Neural cell (in vitro differentiated cells): ENCODE measurements at regions not wholly inside any gene's neighbourhood (a gene's known extent, or its start where the extent isn't known, plus 50 kb on each side); places are given as distances from the start of the nearest gene placed in this dataset.

Experiments
- H2AFZ ChIP-seq: fragments of 200-600, 300-800 bp; sonication (generic), shearing (Covaris generic); 2 replicates; pipeline ENCODE4 v1.6.0; 2014; ENCODE audit warnings: low read depth, mild to moderate bottlenecking, antibody characterized with exemption, low read length, moderate library complexity
- H3F3A ChIP-seq: fragments of 200-600 bp; shearing (Covaris generic); 2 replicates; pipeline ENCODE4 v1.6.1; 2016; ENCODE audit warnings: mild to moderate bottlenecking, moderate library complexity, mixed read lengths, antibody characterized with exemption, low read length; ENCODE audit not compliant: insufficient read depth, poor library complexity, severe bottlenecking
- H3K27ac ChIP-seq: fragments of 200-600, 300-800 bp; sonication (generic), shearing (Covaris generic); 2 replicates; pipeline ENCODE4 v1.5.1; 2014; ENCODE audit warnings: mild to moderate bottlenecking, low read length, moderate library complexity
- H3K27me3 ChIP-seq: fragments of 300-800, 200-600 bp; sonication (generic), shearing (Covaris generic); 2 replicates; pipeline ENCODE4 v1.6.0; 2014; ENCODE audit warnings: mild to moderate bottlenecking, low read depth, low read length, moderate library complexity; ENCODE audit not compliant: insufficient read depth
- H3K36me3 ChIP-seq: fragments of 300-800, 200-600 bp; sonication (generic), shearing (Covaris generic); 2 replicates; pipeline ENCODE4 v1.5.1; 2014; ENCODE audit warnings: mild to moderate bottlenecking, antibody characterized with exemption, low read length, moderate library complexity; ENCODE audit not compliant: insufficient read depth
- H3K4me2 ChIP-seq: fragments of 300-800, 200-600 bp; sonication (generic), shearing (Covaris generic); 2 replicates; pipeline ENCODE4 v1.6.0; 2014; ENCODE audit warnings: mild to moderate bottlenecking, low read length
- H3K4me3 ChIP-seq: fragments of 300-800, 200-600 bp; sonication (generic), shearing (Covaris generic); 2 replicates; pipeline ENCODE4 v1.5.1; 2014; ENCODE audit warnings: mild to moderate bottlenecking, low read length, moderate library complexity
- H3K79me2 ChIP-seq: fragments of 200-600 bp; shearing (Covaris generic); replicated peaks from 2 replicates; pipeline ENCODE4 v1.6.0; 2014; ENCODE audit warnings: mild to moderate bottlenecking, low read length, moderate library complexity; ENCODE audit not compliant: insufficient read depth
- H3K9ac ChIP-seq: fragments of 300-800, 200-600 bp; sonication (generic), shearing (Covaris generic); 2 replicates; pipeline ENCODE4 v1.6.1; 2016; ENCODE audit warnings: mild to moderate bottlenecking, low read length, mixed read lengths
- H3K9me2 ChIP-seq: fragments of 200-600 bp; shearing (Covaris generic); 2 replicates; pipeline ENCODE4 v1.6.1; 2016; ENCODE audit warnings: mild to moderate bottlenecking, low read length, mixed read lengths; ENCODE audit not compliant: insufficient read depth
- H3K9me3 ChIP-seq: fragments of 200-600, 300-800 bp; sonication (generic), shearing (Covaris generic); 2 replicates; pipeline ENCODE4 v1.6.1; 2016; ENCODE audit warnings: mild to moderate bottlenecking, mixed run types, low read length, moderate library complexity, mixed read lengths
- H4K20me1 ChIP-seq: fragments of 200-600 bp; shearing (Covaris generic); 2 replicates; pipeline ENCODE4 v1.6.1; 2016; ENCODE audit warnings: mild to moderate bottlenecking, mixed run types; ENCODE audit not compliant: insufficient read depth
- CTCF ChIP-seq: fragments of 450-650 bp; IDR thresholded peaks from 2 replicates; pipeline ENCODE4 v1.5.1; 2014; ENCODE audit warnings: antibody characterized with exemption, mild to moderate bottlenecking, moderate library complexity; ENCODE audit not compliant: poor library complexity, severe bottlenecking
- EP300 ChIP-seq: fragments of 450-650 bp; conservative IDR thresholded peaks from 2 replicates; pipeline ENCODE4 v1.6.1; 2014; ENCODE audit warnings: antibody characterized with exemption, mild to moderate bottlenecking, moderate library complexity; ENCODE audit not compliant: poor library complexity, severe bottlenecking
- EZH2 ChIP-seq: fragments of 200-600, 300-800 bp; shearing (Covaris generic), sonication (generic); IDR thresholded peaks from 2 replicates; pipeline ENCODE4 v1.6.1; 2014; ENCODE audit warnings: antibody characterized with exemption, low read length, borderline replicate concordance, mild to moderate bottlenecking; ENCODE audit not compliant: insufficient read depth, poor library complexity, severe bottlenecking
- MXI1 ChIP-seq: fragments of 450-650 bp; conservative IDR thresholded peaks from 2 replicates; pipeline ENCODE4 v1.6.1; 2014; ENCODE audit warnings: antibody characterized with exemption, mild to moderate bottlenecking; ENCODE audit not compliant: poor library complexity, severe bottlenecking
- POLR2AphosphoS5 ChIP-seq: IDR thresholded peaks from 2 replicates; pipeline ENCODE4 v1.6.1; 2012
- RAD21 ChIP-seq: fragments of 450-650 bp; conservative IDR thresholded peaks from 2 replicates; pipeline ENCODE4 v1.6.1; 2014; ENCODE audit warnings: antibody characterized with exemption, mild to moderate bottlenecking, moderate library complexity
- SMC3 ChIP-seq: fragments of 450-650 bp; conservative IDR thresholded peaks from 2 replicates; pipeline ENCODE4 v1.6.1; 2014; ENCODE audit warnings: antibody characterized with exemption, mild to moderate bottlenecking, moderate library complexity; ENCODE audit not compliant: poor library complexity
- TAF1 ChIP-seq: IDR thresholded peaks from 2 replicates; pipeline ENCODE4 v1.6.1; 2012; ENCODE audit warnings: low read depth
- TF ChIP-seq, protein P1 (sequence below): IDR thresholded peaks from 2 replicates; pipeline ENCODE4 v1.6.1; 2012; ENCODE audit warnings: borderline replicate concordance

- H4K20me1 ChIP-seq, result no peaks in the 10 kb centered on the region
- H3K27me3 ChIP-seq, result no peaks in the 10 kb centered on the region
- TF ChIP-seq SMC3, result no peak
- no peak for TF ChIP-seq POLR2AphosphoS5
- TF ChIP-seq EZH2, result no peak
- no peak for TF ChIP-seq RAD21
- no peak for TF ChIP-seq TAF1
- no peak for TF ChIP-seq CTCF
- TF ChIP-seq EP300, result no peak
- TF ChIP-seq, protein P1, sequence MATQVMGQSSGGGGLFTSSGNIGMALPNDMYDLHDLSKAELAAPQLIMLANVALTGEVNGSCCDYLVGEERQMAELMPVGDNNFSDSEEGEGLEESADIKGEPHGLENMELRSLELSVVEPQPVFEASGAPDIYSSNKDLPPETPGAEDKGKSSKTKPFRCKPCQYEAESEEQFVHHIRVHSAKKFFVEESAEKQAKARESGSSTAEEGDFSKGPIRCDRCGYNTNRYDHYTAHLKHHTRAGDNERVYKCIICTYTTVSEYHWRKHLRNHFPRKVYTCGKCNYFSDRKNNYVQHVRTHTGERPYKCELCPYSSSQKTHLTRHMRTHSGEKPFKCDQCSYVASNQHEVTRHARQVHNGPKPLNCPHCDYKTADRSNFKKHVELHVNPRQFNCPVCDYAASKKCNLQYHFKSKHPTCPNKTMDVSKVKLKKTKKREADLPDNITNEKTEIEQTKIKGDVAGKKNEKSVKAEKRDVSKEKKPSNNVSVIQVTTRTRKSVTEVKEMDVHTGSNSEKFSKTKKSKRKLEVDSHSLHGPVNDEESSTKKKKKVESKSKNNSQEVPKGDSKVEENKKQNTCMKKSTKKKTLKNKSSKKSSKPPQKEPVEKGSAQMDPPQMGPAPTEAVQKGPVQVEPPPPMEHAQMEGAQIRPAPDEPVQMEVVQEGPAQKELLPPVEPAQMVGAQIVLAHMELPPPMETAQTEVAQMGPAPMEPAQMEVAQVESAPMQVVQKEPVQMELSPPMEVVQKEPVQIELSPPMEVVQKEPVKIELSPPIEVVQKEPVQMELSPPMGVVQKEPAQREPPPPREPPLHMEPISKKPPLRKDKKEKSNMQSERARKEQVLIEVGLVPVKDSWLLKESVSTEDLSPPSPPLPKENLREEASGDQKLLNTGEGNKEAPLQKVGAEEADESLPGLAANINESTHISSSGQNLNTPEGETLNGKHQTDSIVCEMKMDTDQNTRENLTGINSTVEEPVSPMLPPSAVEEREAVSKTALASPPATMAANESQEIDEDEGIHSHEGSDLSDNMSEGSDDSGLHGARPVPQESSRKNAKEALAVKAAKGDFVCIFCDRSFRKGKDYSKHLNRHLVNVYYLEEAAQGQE, result no peak
- TF ChIP-seq MXI1, result no peak
- H3K27ac ChIP-seq, result no peak overlapping the region
- H2AFZ ChIP-seq, result no peak overlapping the region
- H3K9ac ChIP-seq, result no peak overlapping the region
- no peaks in the 10 kb centered on the region for H3K9me2 ChIP-seq
- no peaks in the 10 kb centered on the region for H3K36me3 ChIP-seq
- no peaks in the 10 kb centered on the region for H3K79me2 ChIP-seq
- no peaks in the 10 kb centered on the region for H3K9me3 ChIP-seq
- H3F3A ChIP-seq, result no peaks in the 10 kb centered on the region
- H3K4me3 ChIP-seq, result no peak overlapping the region
- H3K4me2 ChIP-seq, result no peak overlapping the region
These were observed 76.0 kb upstream of the C1orf174 start for GRCh38 chr1:3975903-3976630.

- Histone ChIP-seq H3K9me3 (no peaks in the 10 kb centered on the region), H3K4me2 (no peak overlapping the region), H3K36me3 (no peaks in the 10 kb centered on the region), H3F3A (no peaks in the 10 kb centered on the region), H3K79me2 (no peaks in the 10 kb centered on the region), H4K20me1 (no peaks in the 10 kb centered on the region), H3K9ac (no peak overlapping the region), H2AFZ (no peak overlapping the region), H3K27me3 (no peaks in the 10 kb centered on the region), H3K27ac (no peak overlapping the region), H3K4me3 (no peak overlapping the region), H3K9me2 (no peaks in the 10 kb centered on the region)
- TF ChIP-seq RAD21 (no peak), SMC3 (no peak), POLR2AphosphoS5 (no peak), MXI1 (no peak), EP300 (no peak), TAF1 (no peak), EZH2 (no peak), CTCF (no peak)
- TF ChIP-seq, protein P1, result no peak
These were observed 76.7 kb upstream of the C1orf174 start for GRCh38 chr1:3976821-3977220.
